ENCODE measurements at regions not wholly inside any gene's neighbourhood (a gene's known extent, or its start where the extent isn't known, plus 50 kb on each side); places are given as distances from the start of the nearest gene placed in this dataset.

GRCh38 chrX:39840581-39841093 is 257.1 kb downstream of the BCOR start:
- peaks cover 4% of the 10 kb centered on the region for H3K27me3 Mint-ChIP-seq (ENCODE audit: insufficient read depth)
- H3K9me3 Mint-ChIP-seq, result no peaks in the 10 kb centered on the region
- TF ChIP-seq CTCF (IDR thresholded peaks at IDR 0.05), result no peak
- H3K4me3 Mint-ChIP-seq, result no peak overlapping the region
- DNase-seq, result no peak
- H3K4me1 Mint-ChIP-seq (ENCODE audit: low read depth), result no peaks in the 10 kb centered on the region
- no peak overlapping the region for H3K27ac Mint-ChIP-seq
- no peaks in the 10 kb centered on the region for H3K36me3 Mint-ChIP-seq (ENCODE audit: low read depth)

- no peak for DNase-seq
- Mint-ChIP-seq H3K9me3 (no peaks in the 10 kb centered on the region), H3K4me1 (ENCODE audit: low read depth) (no peaks in the 10 kb centered on the region), H3K4me3 (no peak overlapping the region), H3K36me3 (ENCODE audit: low read depth) (no peaks in the 10 kb centered on the region), H3K27ac (no peak overlapping the region), H3K27me3 (ENCODE audit: insufficient read depth) (peaks cover 4% of the 10 kb centered on the region)
- no peak for TF ChIP-seq CTCF (IDR thresholded peaks at IDR 0.05)
Observed at GRCh38 chrX:39841604-39842003, 256.2 kb downstream of the BCOR start.

- Mint-ChIP-seq H3K9me3 (no peaks in the 10 kb centered on the region), H3K4me3 (no peak overlapping the region), H3K27ac (no peak overlapping the region), H3K4me1 (ENCODE audit: low read depth) (no peaks in the 10 kb centered on the region), H3K27me3 (ENCODE audit: insufficient read depth) (peaks cover 4% of the 10 kb centered on the region), H3K36me3 (ENCODE audit: low read depth) (no peaks in the 10 kb centered on the region)
- TF ChIP-seq CTCF (IDR thresholded peaks at IDR 0.05), result no peak
- DNase-seq, result no peak
Observed at GRCh38 chrX:39842281-39842973, 255.3 kb downstream of the BCOR start.

GRCh38 chrX:39843318-39843717 is 254.4 kb downstream of the BCOR start:
- Mint-ChIP-seq H3K4me1 (ENCODE audit: low read depth) (no peaks in the 10 kb centered on the region), H3K36me3 (ENCODE audit: low read depth) (no peaks in the 10 kb centered on the region), H3K4me3 (no peak overlapping the region), H3K27me3 (ENCODE audit: insufficient read depth) (peaks cover 4% of the 10 kb centered on the region), H3K27ac (no peak overlapping the region), H3K9me3 (no peaks in the 10 kb centered on the region)
- no peak for DNase-seq
- TF ChIP-seq CTCF (IDR thresholded peaks at IDR 0.05), result no peak

GRCh38 chrX:39845233-39845632 is 252.5 kb downstream of the BCOR start:
- DNase-seq, result no peak
- peaks cover 11% of the 10 kb centered on the region for H3K4me1 Mint-ChIP-seq (ENCODE audit: low read depth)
- no peak overlapping the region for H3K4me3 Mint-ChIP-seq
- no peaks in the 10 kb centered on the region for H3K36me3 Mint-ChIP-seq (ENCODE audit: low read depth)
- no peak overlapping the region for H3K27ac Mint-ChIP-seq
- H3K9me3 Mint-ChIP-seq, result no peaks in the 10 kb centered on the region
- peaks cover 3% of the 10 kb centered on the region for H3K27me3 Mint-ChIP-seq (ENCODE audit: insufficient read depth)
- TF ChIP-seq CTCF (IDR thresholded peaks at IDR 0.05), result no peak

Measured in HFFc6 (cell line).